ENCODE measurements at regions not wholly inside any gene's neighbourhood (a gene's known extent, or its start where the extent isn't known, plus 50 kb on each side); places are given as distances from the start of the nearest gene placed in this dataset.

GRCh38 chr20:11473983-11474382 is 443.7 kb upstream of the BTBD3 start:
- TF ChIP-seq RARB (CRISPR knock-in tag; IDR thresholded peaks at IDR 0.05) (no peak), TCF4 (CRISPR knock-in tag; IDR thresholded peaks at IDR 0.05; ENCODE audit: borderline replicate concordance) (no peak), ZFP30 (CRISPR knock-in tag; IDR thresholded peaks at IDR 0.05) (no peak), ZNF70 (CRISPR knock-in tag; IDR thresholded peaks at IDR 0.05) (no peak), OSR1 (CRISPR knock-in tag; IDR thresholded peaks at IDR 0.05) (no peak), CSDC2 (CRISPR knock-in tag; IDR thresholded peaks at IDR 0.05) (no peak), ESRRG (CRISPR knock-in tag; IDR thresholded peaks at IDR 0.05) (no peak), ARNTL (CRISPR knock-in tag; IDR thresholded peaks at IDR 0.05; ENCODE audit: borderline replicate concordance, low read depth) (no peak), ISL1 (CRISPR knock-in tag; IDR thresholded peaks at IDR 0.05) (no peak), POU6F1 (CRISPR knock-in tag; IDR thresholded peaks at IDR 0.05; ENCODE audit: borderline replicate concordance, low read depth) (no peak), TOX (CRISPR knock-in tag; IDR thresholded peaks at IDR 0.05; ENCODE audit: borderline replicate concordance) (no peak), ZC3H10 (CRISPR knock-in tag; IDR thresholded peaks at IDR 0.05) (no peak), PPARA (CRISPR knock-in tag; IDR thresholded peaks at IDR 0.05; ENCODE audit: borderline replicate concordance) (no peak), GLIS3 (CRISPR knock-in tag; IDR thresholded peaks at IDR 0.05) (no peak), ZNF8 (CRISPR knock-in tag; IDR thresholded peaks at IDR 0.05) (no peak), BACH2 (CRISPR knock-in tag; IDR thresholded peaks at IDR 0.05; ENCODE audit: borderline replicate concordance) (no peak)
- TF ChIP-seq, protein P1, sequence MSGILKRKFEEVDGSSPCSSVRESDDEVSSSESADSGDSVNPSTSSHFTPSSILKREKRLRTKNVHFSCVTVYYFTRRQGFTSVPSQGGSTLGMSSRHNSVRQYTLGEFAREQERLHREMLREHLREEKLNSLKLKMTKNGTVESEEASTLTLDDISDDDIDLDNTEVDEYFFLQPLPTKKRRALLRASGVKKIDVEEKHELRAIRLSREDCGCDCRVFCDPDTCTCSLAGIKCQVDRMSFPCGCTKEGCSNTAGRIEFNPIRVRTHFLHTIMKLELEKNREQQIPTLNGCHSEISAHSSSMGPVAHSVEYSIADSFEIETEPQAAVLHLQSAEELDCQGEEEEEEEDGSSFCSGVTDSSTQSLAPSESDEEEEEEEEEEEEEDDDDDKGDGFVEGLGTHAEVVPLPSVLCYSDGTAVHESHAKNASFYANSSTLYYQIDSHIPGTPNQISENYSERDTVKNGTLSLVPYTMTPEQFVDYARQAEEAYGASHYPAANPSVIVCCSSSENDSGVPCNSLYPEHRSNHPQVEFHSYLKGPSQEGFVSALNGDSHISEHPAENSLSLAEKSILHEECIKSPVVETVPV (CRISPR knock-in tag; IDR thresholded peaks at IDR 0.05), result no peak
- TF ChIP-seq, protein P2, sequence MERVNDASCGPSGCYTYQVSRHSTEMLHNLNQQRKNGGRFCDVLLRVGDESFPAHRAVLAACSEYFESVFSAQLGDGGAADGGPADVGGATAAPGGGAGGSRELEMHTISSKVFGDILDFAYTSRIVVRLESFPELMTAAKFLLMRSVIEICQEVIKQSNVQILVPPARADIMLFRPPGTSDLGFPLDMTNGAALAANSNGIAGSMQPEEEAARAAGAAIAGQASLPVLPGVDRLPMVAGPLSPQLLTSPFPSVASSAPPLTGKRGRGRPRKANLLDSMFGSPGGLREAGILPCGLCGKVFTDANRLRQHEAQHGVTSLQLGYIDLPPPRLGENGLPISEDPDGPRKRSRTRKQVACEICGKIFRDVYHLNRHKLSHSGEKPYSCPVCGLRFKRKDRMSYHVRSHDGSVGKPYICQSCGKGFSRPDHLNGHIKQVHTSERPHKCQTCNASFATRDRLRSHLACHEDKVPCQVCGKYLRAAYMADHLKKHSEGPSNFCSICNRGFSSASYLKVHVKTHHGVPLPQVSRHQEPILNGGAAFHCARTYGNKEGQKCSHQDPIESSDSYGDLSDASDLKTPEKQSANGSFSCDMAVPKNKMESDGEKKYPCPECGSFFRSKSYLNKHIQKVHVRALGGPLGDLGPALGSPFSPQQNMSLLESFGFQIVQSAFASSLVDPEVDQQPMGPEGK (CRISPR knock-in tag; IDR thresholded peaks at IDR 0.05; ENCODE audit: borderline replicate concordance), result no peak
- TF ChIP-seq, protein P3, sequence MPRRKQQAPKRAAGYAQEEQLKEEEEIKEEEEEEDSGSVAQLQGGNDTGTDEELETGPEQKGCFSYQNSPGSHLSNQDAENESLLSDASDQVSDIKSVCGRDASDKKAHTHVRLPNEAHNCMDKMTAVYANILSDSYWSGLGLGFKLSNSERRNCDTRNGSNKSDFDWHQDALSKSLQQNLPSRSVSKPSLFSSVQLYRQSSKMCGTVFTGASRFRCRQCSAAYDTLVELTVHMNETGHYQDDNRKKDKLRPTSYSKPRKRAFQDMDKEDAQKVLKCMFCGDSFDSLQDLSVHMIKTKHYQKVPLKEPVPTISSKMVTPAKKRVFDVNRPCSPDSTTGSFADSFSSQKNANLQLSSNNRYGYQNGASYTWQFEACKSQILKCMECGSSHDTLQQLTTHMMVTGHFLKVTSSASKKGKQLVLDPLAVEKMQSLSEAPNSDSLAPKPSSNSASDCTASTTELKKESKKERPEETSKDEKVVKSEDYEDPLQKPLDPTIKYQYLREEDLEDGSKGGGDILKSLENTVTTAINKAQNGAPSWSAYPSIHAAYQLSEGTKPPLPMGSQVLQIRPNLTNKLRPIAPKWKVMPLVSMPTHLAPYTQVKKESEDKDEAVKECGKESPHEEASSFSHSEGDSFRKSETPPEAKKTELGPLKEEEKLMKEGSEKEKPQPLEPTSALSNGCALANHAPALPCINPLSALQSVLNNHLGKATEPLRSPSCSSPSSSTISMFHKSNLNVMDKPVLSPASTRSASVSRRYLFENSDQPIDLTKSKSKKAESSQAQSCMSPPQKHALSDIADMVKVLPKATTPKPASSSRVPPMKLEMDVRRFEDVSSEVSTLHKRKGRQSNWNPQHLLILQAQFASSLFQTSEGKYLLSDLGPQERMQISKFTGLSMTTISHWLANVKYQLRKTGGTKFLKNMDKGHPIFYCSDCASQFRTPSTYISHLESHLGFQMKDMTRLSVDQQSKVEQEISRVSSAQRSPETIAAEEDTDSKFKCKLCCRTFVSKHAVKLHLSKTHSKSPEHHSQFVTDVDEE (CRISPR knock-in tag; IDR thresholded peaks at IDR 0.05), result no peak
- no peak for ATAC-seq

DNA sequence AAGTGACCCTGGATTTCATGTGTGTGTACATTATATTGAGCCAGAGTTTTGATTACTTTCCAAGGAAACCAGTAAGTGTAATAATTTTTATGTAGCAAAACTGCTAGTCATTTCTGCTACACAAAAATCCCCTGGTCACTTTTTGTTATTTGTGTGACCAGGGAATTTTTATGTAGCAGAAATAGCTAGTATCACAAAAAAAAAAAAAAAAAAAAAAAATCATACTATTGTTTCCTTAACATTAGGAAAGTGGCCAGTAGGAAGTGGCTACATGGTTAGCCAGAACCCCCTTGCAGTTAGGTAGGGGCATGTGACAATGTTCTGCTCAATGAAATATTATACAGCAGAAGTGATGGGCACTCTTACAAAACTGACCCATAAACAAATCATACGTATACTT is 434.0 kb upstream of the BTBD3 start:
- no peak for ATAC-seq
- TF ChIP-seq ISL1 (CRISPR knock-in tag; IDR thresholded peaks at IDR 0.05) (no peak), TOX (CRISPR knock-in tag; IDR thresholded peaks at IDR 0.05; ENCODE audit: borderline replicate concordance) (no peak), ZC3H10 (CRISPR knock-in tag; IDR thresholded peaks at IDR 0.05) (no peak), ARNTL (CRISPR knock-in tag; IDR thresholded peaks at IDR 0.05; ENCODE audit: borderline replicate concordance, low read depth) (no peak), POU6F1 (CRISPR knock-in tag; IDR thresholded peaks at IDR 0.05; ENCODE audit: borderline replicate concordance, low read depth) (no peak)
- TF ChIP-seq, protein P1 (CRISPR knock-in tag; IDR thresholded peaks at IDR 0.05), result no peak
